ENCODE measurements at regions not wholly inside any gene's neighbourhood (a gene's known extent, or its start where the extent isn't known, plus 50 kb on each side); places are given as distances from the start of the nearest gene placed in this dataset.
"Not testable (repeated sequence)": the region's sequence is repeated elsewhere in the genome, so short reads cannot be mapped to it uniquely, and the experiment has no call there.

DNA sequence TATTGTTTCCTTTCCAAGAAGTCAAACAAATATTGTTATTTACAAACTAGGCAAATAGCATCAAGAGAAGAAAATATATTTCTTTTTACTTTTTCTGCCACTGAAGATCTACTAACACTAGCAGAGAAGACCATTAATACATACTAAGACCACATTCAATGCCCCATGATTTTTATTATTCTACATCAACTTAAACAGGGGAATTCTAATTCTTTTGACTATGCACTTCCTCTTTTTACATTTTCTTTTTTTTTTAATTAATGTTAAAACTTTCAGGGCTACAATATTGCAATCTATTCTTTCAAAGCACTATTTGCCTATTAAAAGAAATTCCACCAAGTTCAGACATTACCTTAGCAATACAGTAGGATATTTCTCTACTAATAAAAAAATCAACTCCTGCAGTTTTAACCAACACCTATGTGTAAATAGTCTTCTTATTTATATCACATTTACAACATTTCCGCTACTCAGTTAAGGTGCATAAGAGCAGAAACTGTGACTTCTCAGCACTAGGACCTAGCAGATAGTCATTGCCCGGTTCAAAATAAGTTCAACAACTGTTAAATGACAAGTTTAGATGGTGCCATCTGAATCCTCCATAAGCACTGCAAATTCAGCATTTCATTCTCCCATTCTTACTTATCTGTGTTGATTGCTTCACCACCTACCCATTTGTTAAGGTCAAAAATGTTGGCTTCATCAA lies 513.5 kb downstream of the TTLL7 start:
- TF ChIP-seq POLR2A (IDR thresholded peaks at IDR 0.05; ENCODE audit: low read depth, low read length); TAF1 (IDR thresholded peaks at IDR 0.05; ENCODE audit: borderline replicate concordance, low read depth, low read length); POLR2AphosphoS5 (IDR thresholded peaks at IDR 0.05; ENCODE audit: low read depth, low read length): not testable (repeated sequence)
